Ascending aorta (tissue), 2 donors: ENCODE measurements at regions not wholly inside any gene's neighbourhood (a gene's known extent, or its start where the extent isn't known, plus 50 kb on each side); places are given as distances from the start of the nearest gene placed in this dataset.

Experiments
- DNase-seq, 2 donors: peaks; one replicate each; pipeline ENCODE4 v3.0.0-alpha.2; 2019; ENCODE audit warnings: low spot score in 2 of 2
- H3K27ac ChIP-seq, 2 donors: fragments of 200-600 bp; sonication (generic); one replicate each; pipeline ENCODE4 v1.5.1; 2016 to 2017; ENCODE audit warnings: mild to moderate bottlenecking in 1 of 2
- H3K27me3 ChIP-seq: fragments of 200-600 bp; sonication (generic); one replicate; pipeline ENCODE4 v1.5.1; 2017
- H3K36me3 ChIP-seq, 2 donors: fragments of 200-600 bp; sonication (generic); one replicate each; pipeline ENCODE4 v1.5.1; 2016
- H3K4me1 ChIP-seq, 2 donors: fragments of 200-600 bp; sonication (generic); one replicate each; pipeline ENCODE4 v1.5.1; 2016 to 2017; ENCODE audit warnings: mild to moderate bottlenecking in 1 of 2
- H3K4me3 ChIP-seq, 2 donors: fragments of 200-600 bp; sonication (generic); one replicate each; pipeline ENCODE4 v1.5.1; 2016 to 2017; ENCODE audit warnings: mild to moderate bottlenecking in 1 of 2
- H3K9me3 ChIP-seq, 2 donors: fragments of 200-600 bp; sonication (generic); one replicate each; pipeline ENCODE4 v1.5.1; 2016
- intact Hi-C: fragments of 100-400 bp; cut with DNase I; formaldehyde crosslinking; loops from one replicate; pipeline ENCODE4 v1.15.1; 2023
- TF ChIP-seq, protein P1 (sequence below), 3 experiments: fragments of 200-600 bp in 2 of 3; fragments of 450-650 bp in 1 of 3; sonication (generic) in 2 of 3; IDR thresholded peaks; one replicate each; pipeline ENCODE4 v1.5.1; 2016 to 2019; ENCODE audit warnings: antibody characterized with exemption in 3 of 3, mild to moderate bottlenecking in 1 of 3, moderate library complexity in 1 of 3

- TF ChIP-seq, protein P1, sequence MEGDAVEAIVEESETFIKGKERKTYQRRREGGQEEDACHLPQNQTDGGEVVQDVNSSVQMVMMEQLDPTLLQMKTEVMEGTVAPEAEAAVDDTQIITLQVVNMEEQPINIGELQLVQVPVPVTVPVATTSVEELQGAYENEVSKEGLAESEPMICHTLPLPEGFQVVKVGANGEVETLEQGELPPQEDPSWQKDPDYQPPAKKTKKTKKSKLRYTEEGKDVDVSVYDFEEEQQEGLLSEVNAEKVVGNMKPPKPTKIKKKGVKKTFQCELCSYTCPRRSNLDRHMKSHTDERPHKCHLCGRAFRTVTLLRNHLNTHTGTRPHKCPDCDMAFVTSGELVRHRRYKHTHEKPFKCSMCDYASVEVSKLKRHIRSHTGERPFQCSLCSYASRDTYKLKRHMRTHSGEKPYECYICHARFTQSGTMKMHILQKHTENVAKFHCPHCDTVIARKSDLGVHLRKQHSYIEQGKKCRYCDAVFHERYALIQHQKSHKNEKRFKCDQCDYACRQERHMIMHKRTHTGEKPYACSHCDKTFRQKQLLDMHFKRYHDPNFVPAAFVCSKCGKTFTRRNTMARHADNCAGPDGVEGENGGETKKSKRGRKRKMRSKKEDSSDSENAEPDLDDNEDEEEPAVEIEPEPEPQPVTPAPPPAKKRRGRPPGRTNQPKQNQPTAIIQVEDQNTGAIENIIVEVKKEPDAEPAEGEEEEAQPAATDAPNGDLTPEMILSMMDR (IDR thresholded peaks at IDR 0.05): no peak
- no peak overlapping the region for H3K4me3 ChIP-seq
- no peak for DNase-seq
- no peak overlapping the region for H3K27ac ChIP-seq
- H3K4me1 ChIP-seq: no peaks in the 10 kb centered on the region
- no peaks in the 10 kb centered on the region for H3K27me3 ChIP-seq
- intact Hi-C loops: no loop called here
- H3K9me3 ChIP-seq: no peaks in the 10 kb centered on the region
- H3K36me3 ChIP-seq: no peaks in the 10 kb centered on the region
Measured at GRCh38 chr2:223282221-223282620, 230.2 kb downstream of the KCNE4 start.

DNA sequence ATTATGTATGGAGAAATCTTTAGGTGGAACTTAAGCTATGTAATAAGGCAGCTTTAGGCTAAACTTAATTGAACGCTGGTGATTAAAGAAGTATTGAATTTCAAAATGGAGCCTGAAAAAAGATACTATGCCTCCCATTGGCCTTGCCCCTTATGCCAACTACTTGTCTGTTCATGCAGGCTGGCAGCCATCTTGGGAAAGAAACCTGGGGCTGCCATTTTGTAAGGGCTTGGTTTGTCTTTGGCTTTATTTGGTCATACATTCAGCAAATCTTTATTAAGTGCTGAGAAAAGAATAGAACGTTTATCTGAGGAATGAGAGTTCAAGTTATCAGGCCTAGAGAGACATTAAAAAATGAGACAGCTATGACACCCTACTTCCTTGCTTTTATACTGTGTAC is 231.3 kb downstream of the KCNE4 start:
- Histone ChIP-seq H3K27ac (no peak overlapping the region), H3K36me3 (no peaks in the 10 kb centered on the region)

DNA sequence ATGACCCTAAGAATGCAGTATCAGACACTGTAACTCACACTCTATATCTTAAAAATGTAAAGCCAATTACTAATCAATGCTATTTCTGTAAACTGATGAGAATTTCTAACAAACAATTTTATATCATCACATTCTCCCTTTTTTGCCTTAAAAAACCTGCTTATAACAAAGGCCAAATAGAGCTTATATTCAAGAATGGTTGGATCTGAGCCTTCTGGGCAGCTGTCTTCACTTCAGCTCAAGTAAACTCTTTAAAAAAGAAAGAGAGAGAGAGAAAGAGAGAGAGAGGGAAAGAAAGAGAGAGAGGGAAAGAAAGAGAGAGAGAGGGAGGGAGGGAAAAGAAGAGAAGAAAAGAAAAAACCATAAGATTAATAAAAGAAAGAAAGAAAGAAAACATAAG is 231.8 kb downstream of the KCNE4 start:
- intact Hi-C loops: no loop called here
- no peaks in the 10 kb centered on the region for H3K27me3 ChIP-seq

More for the DNA sequence above, 231.3 kb downstream of the KCNE4 start:
- Histone ChIP-seq H3K9me3 (no peaks in the 10 kb centered on the region), H3K27me3 (no peaks in the 10 kb centered on the region), H3K4me3 (no peak overlapping the region), H3K4me1 (no peaks in the 10 kb centered on the region)
- DNase-seq: no peak
- TF ChIP-seq, protein P1 (IDR thresholded peaks at IDR 0.05): no peak
- intact Hi-C loops: no loop called here

GRCh38 chr2:223285370-223286265 is 233.6 kb downstream of the KCNE4 start:
- H3K27ac ChIP-seq: no peak overlapping the region
- H3K27me3 ChIP-seq: no peaks in the 10 kb centered on the region
- H3K4me3 ChIP-seq: no peak overlapping the region
- no peaks in the 10 kb centered on the region for H3K4me1 ChIP-seq
- TF ChIP-seq, protein P1 (IDR thresholded peaks at IDR 0.05): no peak
- H3K36me3 ChIP-seq: no peaks in the 10 kb centered on the region
- peaks cover 0 to 4% of the 10 kb centered on the region in 2 donors for H3K9me3 ChIP-seq
- DNase-seq: no peak
- intact Hi-C loops: no loop called here

More for the DNA sequence above, 231.8 kb downstream of the KCNE4 start:
- TF ChIP-seq, protein P1 (IDR thresholded peaks at IDR 0.05): no peak
- Histone ChIP-seq H3K36me3 (no peaks in the 10 kb centered on the region), H3K9me3 (no peaks in the 10 kb centered on the region), H3K4me1 (no peaks in the 10 kb centered on the region), H3K27ac (no peak overlapping the region), H3K4me3 (no peak overlapping the region)
- no peak for DNase-seq

DNA sequence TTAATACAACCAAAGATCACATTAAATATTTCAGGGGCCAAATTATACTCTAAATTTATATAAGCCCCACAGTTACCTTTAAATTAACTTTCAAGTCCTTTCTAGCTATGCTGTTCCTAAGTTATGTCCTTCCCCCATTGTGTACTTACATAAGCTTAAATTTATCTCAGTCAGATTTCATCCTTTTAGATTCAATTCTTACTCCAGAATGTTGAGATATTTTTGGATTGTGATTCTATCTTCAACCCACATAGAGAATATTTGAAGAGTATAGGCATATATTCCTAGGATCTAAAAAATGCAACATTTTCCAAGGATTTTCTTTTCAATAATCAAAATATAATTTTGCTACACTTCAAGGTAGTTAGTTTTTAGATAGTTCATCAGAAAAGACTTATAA is 242.8 kb downstream of the KCNE4 start:
- no peak for DNase-seq
- H3K4me3 ChIP-seq: no peak overlapping the region
- H3K36me3 ChIP-seq: no peaks in the 10 kb centered on the region
- no peaks in the 10 kb centered on the region for H3K27me3 ChIP-seq
- TF ChIP-seq, protein P1 (IDR thresholded peaks at IDR 0.05): no peak
- no peaks in the 10 kb centered on the region for H3K4me1 ChIP-seq
- no peak overlapping the region for H3K27ac ChIP-seq
- peaks cover 0 to 8% of the 10 kb centered on the region in 2 donors for H3K9me3 ChIP-seq
- intact Hi-C loops: no loop called here
